HepG2 (cell line): ENCODE measurements at regions not wholly inside any gene's neighbourhood (a gene's known extent, or its start where the extent isn't known, plus 50 kb on each side); places are given as distances from the start of the nearest gene placed in this dataset.

ENCODE experiments used
- CAMTA2 ChIP-seq: sonication (generic); formaldehyde crosslinking; IDR thresholded peaks from 2 replicates; pipeline ENCODE4 v1.4.0; 2020; ENCODE audit warnings: mild to moderate bottlenecking, missing genetic modification reagents, borderline replicate concordance
- FOSL1 ChIP-seq: sonication (generic); formaldehyde crosslinking; IDR thresholded peaks from 2 replicates; pipeline ENCODE4 v1.9.0; 2021; ENCODE audit warnings: missing genetic modification reagents, borderline replicate concordance
- POLR2A ChIP-seq, 2 experiments: IDR thresholded peaks; 2 replicates each; pipeline ENCODE4 v1.6.1; 2011; ENCODE audit warnings: low read depth in 2 of 2, low read length in 2 of 2, mild to moderate bottlenecking in 1 of 2, moderate library complexity in 1 of 2; ENCODE audit not compliant: insufficient read depth in 1 of 2
- RFX1 ChIP-seq: fragments of 450-650 bp; IDR thresholded peaks from 2 replicates; pipeline ENCODE4 v1.6.1; 2017
- XRCC5 ChIP-seq: fragments of 200-400 bp; formaldehyde crosslinking; optimal IDR thresholded peaks from 2 replicates; pipeline ENCODE3; 2017; ENCODE audit warnings: mild to moderate bottlenecking, low read length
- TF ChIP-seq, protein P1 (sequence below): sonication (generic); formaldehyde crosslinking; IDR thresholded peaks from 2 replicates; pipeline ENCODE4 v1.5.0; 2020; ENCODE audit warnings: mild to moderate bottlenecking, missing genetic modification reagents, moderate library complexity
- TF ChIP-seq, protein P2 (sequence below), 2 experiments: IDR thresholded peaks; 2 replicates each; pipeline ENCODE4 v1.6.1; 2011 to 2012; ENCODE audit warnings: low read length in 2 of 2, borderline replicate concordance in 1 of 2, low read depth in 1 of 2, mild to moderate bottlenecking in 1 of 2, moderate library complexity in 1 of 2
- TF ChIP-seq, protein P3 (sequence below): sonication (generic); formaldehyde crosslinking; IDR thresholded peaks from 2 replicates; pipeline ENCODE4 v1.5.1; 2020; ENCODE audit warnings: missing genetic modification reagents, mild to moderate bottlenecking, borderline replicate concordance

DNA sequence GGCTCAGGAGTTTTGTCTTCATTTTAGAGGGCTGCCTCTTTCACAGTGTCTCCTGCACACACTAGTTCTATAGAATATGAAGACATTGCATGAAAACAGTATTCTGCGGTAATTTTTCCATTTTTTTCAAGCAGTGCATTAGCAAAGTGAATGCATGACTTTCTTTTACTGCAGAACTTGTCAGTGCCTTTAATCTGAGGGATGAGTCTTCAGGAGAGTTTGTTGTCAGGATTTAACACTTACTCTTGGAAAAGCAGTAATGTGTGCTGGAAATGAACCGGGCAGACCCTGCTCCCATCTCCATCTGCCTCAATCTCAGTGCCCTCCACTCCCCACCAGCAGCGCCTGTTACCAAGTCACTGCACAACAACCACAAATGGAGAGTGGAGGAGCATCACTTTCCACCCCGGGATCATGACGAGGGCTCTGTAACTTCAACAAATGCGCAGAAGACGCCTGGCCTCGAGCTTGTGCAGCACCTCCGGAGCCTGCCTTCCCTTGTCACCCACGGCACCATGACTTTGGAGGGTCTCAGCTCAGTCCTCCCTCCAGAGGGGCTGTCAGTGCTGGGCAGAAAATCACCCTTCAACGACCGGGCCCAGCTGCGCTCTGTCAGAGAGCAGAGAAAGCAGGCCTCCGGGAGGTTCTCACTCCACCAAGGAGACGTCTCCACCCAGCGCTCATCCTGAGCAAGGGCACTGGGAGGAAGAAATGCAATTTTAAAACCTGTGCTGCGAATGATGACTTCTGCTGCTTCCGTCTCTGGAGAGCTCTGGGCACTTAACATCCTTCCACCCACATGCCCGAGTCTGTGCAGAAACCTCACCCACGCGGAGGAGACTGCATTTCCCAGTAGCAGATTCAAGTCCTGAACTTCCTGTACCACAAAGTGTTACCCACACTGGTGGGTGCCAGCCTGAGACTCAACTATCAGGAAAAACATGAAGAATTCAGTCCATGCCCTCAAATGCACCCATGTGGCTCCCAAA lies 255.7 kb downstream of the ADGRD1 start:
- TF ChIP-seq, protein P1, sequence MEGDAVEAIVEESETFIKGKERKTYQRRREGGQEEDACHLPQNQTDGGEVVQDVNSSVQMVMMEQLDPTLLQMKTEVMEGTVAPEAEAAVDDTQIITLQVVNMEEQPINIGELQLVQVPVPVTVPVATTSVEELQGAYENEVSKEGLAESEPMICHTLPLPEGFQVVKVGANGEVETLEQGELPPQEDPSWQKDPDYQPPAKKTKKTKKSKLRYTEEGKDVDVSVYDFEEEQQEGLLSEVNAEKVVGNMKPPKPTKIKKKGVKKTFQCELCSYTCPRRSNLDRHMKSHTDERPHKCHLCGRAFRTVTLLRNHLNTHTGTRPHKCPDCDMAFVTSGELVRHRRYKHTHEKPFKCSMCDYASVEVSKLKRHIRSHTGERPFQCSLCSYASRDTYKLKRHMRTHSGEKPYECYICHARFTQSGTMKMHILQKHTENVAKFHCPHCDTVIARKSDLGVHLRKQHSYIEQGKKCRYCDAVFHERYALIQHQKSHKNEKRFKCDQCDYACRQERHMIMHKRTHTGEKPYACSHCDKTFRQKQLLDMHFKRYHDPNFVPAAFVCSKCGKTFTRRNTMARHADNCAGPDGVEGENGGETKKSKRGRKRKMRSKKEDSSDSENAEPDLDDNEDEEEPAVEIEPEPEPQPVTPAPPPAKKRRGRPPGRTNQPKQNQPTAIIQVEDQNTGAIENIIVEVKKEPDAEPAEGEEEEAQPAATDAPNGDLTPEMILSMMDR = no peak
- no peak for TF ChIP-seq FOSL1 (CRISPR knock-in tag)
- TF ChIP-seq XRCC5 = no peak
- no peak for TF ChIP-seq POLR2A (IDR thresholded peaks at IDR 0.05; ENCODE audit: insufficient read depth in 1 of 2, low read depth in 2 of 2, low read length in 2 of 2)
- TF ChIP-seq CAMTA2 (CRISPR knock-in tag) = no peak
- TF ChIP-seq, protein P2, sequence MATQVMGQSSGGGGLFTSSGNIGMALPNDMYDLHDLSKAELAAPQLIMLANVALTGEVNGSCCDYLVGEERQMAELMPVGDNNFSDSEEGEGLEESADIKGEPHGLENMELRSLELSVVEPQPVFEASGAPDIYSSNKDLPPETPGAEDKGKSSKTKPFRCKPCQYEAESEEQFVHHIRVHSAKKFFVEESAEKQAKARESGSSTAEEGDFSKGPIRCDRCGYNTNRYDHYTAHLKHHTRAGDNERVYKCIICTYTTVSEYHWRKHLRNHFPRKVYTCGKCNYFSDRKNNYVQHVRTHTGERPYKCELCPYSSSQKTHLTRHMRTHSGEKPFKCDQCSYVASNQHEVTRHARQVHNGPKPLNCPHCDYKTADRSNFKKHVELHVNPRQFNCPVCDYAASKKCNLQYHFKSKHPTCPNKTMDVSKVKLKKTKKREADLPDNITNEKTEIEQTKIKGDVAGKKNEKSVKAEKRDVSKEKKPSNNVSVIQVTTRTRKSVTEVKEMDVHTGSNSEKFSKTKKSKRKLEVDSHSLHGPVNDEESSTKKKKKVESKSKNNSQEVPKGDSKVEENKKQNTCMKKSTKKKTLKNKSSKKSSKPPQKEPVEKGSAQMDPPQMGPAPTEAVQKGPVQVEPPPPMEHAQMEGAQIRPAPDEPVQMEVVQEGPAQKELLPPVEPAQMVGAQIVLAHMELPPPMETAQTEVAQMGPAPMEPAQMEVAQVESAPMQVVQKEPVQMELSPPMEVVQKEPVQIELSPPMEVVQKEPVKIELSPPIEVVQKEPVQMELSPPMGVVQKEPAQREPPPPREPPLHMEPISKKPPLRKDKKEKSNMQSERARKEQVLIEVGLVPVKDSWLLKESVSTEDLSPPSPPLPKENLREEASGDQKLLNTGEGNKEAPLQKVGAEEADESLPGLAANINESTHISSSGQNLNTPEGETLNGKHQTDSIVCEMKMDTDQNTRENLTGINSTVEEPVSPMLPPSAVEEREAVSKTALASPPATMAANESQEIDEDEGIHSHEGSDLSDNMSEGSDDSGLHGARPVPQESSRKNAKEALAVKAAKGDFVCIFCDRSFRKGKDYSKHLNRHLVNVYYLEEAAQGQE (IDR thresholded peaks at IDR 0.05; ENCODE audit: borderline replicate concordance in 1 of 2, low read depth in 1 of 2, low read length in 2 of 2) = no peak
- TF ChIP-seq, protein P3, sequence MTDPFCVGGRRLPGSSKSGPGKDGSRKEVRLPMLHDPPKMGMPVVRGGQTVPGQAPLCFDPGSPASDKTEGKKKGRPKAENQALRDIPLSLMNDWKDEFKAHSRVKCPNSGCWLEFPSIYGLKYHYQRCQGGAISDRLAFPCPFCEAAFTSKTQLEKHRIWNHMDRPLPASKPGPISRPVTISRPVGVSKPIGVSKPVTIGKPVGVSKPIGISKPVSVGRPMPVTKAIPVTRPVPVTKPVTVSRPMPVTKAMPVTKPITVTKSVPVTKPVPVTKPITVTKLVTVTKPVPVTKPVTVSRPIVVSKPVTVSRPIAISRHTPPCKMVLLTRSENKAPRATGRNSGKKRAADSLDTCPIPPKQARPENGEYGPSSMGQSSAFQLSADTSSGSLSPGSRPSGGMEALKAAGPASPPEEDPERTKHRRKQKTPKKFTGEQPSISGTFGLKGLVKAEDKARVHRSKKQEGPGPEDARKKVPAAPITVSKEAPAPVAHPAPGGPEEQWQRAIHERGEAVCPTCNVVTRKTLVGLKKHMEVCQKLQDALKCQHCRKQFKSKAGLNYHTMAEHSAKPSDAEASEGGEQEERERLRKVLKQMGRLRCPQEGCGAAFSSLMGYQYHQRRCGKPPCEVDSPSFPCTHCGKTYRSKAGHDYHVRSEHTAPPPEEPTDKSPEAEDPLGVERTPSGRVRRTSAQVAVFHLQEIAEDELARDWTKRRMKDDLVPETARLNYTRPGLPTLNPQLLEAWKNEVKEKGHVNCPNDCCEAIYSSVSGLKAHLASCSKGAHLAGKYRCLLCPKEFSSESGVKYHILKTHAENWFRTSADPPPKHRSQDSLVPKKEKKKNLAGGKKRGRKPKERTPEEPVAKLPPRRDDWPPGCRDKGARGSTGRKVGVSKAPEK (CRISPR knock-in tag) = no peak
- TF ChIP-seq RFX1 = no peak
